GM06990 (cell line): ENCODE measurements at regions not wholly inside any gene's neighbourhood (a gene's known extent, or its start where the extent isn't known, plus 50 kb on each side); places are given as distances from the start of the nearest gene placed in this dataset.
"Not testable (repeated sequence)": the region's sequence is repeated elsewhere in the genome, so short reads cannot be mapped to it uniquely, and the experiment has no call there.

Experiments
- DNase-seq: peaks from one replicate; pipeline ENCODE4 v3.0.0-alpha.2; 2011; ENCODE audit not compliant: insufficient read length; ENCODE audit errors: extremely low read depth
- H3K27me3 ChIP-seq: replicated peaks from 2 replicates; pipeline ENCODE4 v1.6.0; 2011; ENCODE audit warnings: low read length; ENCODE audit not compliant: control insufficient read depth, insufficient read depth
- H3K36me3 ChIP-seq: 2 replicates; pipeline ENCODE4 v1.5.1; 2011; ENCODE audit warnings: low read length; ENCODE audit not compliant: control insufficient read depth, insufficient read depth
- H3K4me3 ChIP-seq: replicated peaks from 2 replicates; pipeline ENCODE4 v1.5.1; 2011; ENCODE audit warnings: low read depth, mild to moderate bottlenecking, control low read depth, low read length
- TF ChIP-seq, protein P1 (sequence below): IDR thresholded peaks from 2 replicates; pipeline ENCODE4 v1.5.1; 2011; ENCODE audit warnings: low read length, control low read depth, mild to moderate bottlenecking, inconsistent platforms; ENCODE audit not compliant: insufficient read depth, poor library complexity, severe bottlenecking

DNA sequence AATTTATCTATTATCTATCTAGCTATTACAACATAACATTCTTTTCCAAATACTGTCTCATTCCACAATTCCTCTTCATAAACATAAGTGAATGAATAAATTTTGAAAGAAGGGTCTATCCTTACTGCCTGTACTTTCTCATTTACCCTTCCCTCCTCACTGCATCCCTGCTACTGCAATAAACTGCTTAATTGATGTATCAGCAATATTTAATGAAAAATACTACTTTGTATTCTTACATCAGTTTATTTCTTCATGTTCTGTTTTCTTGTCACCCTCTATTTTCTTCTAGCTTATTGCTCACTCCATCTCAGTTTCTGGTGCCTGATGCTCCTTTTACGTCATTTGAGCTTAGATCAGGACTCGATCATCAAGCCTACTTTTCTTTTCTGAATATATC is 695.7 kb upstream of the ATXN7L3B start:
- Histone ChIP-seq H3K4me3 (no peak overlapping the region), H3K36me3 (no peaks in the 10 kb centered on the region), H3K27me3 (no peaks in the 10 kb centered on the region)
- TF ChIP-seq, protein P1, sequence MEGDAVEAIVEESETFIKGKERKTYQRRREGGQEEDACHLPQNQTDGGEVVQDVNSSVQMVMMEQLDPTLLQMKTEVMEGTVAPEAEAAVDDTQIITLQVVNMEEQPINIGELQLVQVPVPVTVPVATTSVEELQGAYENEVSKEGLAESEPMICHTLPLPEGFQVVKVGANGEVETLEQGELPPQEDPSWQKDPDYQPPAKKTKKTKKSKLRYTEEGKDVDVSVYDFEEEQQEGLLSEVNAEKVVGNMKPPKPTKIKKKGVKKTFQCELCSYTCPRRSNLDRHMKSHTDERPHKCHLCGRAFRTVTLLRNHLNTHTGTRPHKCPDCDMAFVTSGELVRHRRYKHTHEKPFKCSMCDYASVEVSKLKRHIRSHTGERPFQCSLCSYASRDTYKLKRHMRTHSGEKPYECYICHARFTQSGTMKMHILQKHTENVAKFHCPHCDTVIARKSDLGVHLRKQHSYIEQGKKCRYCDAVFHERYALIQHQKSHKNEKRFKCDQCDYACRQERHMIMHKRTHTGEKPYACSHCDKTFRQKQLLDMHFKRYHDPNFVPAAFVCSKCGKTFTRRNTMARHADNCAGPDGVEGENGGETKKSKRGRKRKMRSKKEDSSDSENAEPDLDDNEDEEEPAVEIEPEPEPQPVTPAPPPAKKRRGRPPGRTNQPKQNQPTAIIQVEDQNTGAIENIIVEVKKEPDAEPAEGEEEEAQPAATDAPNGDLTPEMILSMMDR = no peak
- no peak for DNase-seq

DNA sequence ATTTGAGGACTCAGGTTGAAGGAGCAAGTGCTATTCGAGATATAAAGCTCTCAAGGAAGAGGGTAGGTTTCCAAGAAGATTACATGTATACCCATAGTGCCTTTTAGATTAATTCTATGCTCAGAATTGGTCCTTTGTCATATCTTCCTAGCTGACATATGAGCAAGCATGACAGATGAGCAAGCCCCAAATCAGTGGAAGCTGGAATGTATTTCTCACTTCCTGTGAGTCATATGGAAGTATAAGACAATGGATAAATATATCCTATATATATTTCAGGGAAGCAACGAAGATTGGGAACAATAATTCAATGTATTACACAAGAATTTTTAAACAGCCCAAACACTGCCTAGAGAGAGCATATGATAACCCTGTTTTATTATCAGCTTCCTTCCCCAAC is 674.1 kb upstream of the ATXN7L3B start:
- no peak for DNase-seq
- H3K36me3 ChIP-seq = no peaks in the 10 kb centered on the region
- TF ChIP-seq, protein P1 = no peak
- H3K4me3 ChIP-seq = no peak overlapping the region
- H3K27me3 ChIP-seq = no peaks in the 10 kb centered on the region

DNA sequence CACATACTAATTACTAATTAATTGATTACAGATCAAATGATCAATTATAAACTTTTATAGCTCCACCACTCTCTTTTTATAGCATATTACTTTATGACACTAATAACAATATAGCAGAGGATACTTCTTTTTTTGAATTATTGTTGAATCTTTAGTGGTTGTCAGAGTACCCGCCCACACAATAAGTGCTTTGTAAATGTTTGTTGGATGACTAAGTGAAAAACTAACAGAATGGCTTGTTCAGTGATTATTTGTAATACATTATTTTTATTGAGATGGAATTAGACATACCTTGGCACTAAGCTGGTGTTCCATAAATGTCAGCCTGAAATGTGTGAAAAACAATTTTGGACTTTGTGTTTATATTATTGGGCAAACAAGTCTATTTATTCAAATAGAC is 670.5 kb upstream of the ATXN7L3B start:
- no peaks in the 10 kb centered on the region for H3K27me3 ChIP-seq
- DNase-seq = no peak
- H3K4me3 ChIP-seq = no peak overlapping the region
- TF ChIP-seq, protein P1 = no peak
- no peaks in the 10 kb centered on the region for H3K36me3 ChIP-seq

DNA sequence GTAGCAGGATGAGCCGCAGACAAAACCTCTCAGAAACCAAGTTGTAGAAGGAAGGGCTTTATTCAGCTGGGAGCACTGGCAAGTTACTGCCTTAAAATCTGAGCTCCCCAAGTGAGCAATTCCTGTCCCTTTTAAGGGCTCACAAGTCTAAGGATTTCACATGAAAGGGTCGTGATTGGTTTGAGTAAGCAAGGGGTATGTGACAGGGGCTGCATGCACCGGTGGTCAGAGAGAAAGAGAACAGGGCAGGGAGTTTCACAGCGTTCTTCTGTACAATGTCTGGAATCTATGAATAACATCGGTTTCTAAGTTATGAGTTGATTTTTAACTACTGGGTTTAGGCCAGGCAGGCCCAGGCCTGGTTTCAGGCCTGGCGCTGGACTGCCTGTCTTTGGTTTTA is 660.3 kb upstream of the ATXN7L3B start:
- H3K4me3 ChIP-seq, H3K36me3 ChIP-seq, DNase-seq, H3K27me3 ChIP-seq: not testable (repeated sequence)

DNA sequence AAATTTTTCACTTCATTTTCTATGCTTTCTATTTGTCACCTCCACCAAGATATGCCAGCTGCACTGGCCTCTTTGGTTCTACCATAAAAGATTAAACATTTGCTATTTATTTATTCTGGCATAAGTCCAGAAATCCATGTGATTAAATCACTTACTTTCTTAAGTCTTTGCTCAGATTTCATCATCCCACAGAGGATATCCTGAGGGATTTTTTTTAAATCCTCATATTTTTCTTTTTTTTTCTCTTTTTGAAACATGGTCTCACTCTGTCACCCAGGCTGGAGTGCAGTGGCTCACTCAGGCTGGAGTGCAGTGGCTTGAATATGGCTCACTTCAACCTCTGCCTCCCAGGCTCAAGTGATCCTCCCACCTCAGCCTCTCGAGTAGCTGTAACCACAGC is 645.4 kb upstream of the ATXN7L3B start:
- no peak for DNase-seq
- Histone ChIP-seq H3K4me3 (no peak overlapping the region), H3K36me3 (no peaks in the 10 kb centered on the region), H3K27me3 (no peaks in the 10 kb centered on the region)
- TF ChIP-seq, protein P1 = no peak

DNA sequence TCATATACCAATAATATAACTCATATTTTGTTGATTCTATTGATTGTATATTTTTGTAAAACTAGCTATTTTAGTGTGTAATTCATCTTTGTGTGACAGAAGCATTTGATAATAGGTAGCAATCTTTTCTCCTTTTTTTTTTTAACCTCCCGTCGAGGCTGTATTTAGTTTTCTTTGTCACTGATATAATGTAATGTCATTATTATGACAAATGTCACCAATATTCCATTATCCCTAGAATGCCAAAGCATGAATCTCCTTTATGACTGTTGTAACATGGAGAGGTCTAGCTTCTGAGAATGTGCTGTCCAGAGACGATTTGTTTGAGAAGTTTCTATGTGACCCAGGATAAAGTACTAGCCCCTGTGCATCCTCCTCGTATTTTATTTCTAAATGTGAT is 639.0 kb upstream of the ATXN7L3B start:
- H3K36me3 ChIP-seq = no peaks in the 10 kb centered on the region
- TF ChIP-seq, protein P1 = no peak
- H3K27me3 ChIP-seq = no peaks in the 10 kb centered on the region
- DNase-seq = no peak
- H3K4me3 ChIP-seq = no peak overlapping the region
